Stimulated activated CD4-positive, alpha-beta T cell treated with anti-CD3 and anti-CD28 coated beads, Interleukin-15, amount 100 ng/mL, for 48 hours (primary cell): ENCODE measurements at regions not wholly inside any gene's neighbourhood (a gene's known extent, or its start where the extent isn't known, plus 50 kb on each side); places are given as distances from the start of the nearest gene placed in this dataset.

Source experiments
- DNase-seq, 2 donors: peaks; one replicate each; pipeline ENCODE4 v3.0.0-alpha.2; 2020; ENCODE audit warnings: low read depth in 2 of 2

- DNase-seq: no peak
These were observed 52.7 kb upstream of the ZNF618 start for GRCh38 chr9:113823421-113823820.
